NCI-H446 treated with DMSO at 0.1 percent for 48 hours (cell line): ENCODE measurements at regions not wholly inside any gene's neighbourhood (a gene's known extent, or its start where the extent isn't known, plus 50 kb on each side); places are given as distances from the start of the nearest gene placed in this dataset.
"Not testable (repeated sequence)": the region's sequence is repeated elsewhere in the genome, so short reads cannot be mapped to it uniquely, and the experiment has no call there.

Source experiments
- DNase-seq: peaks from one replicate; lab custom pipeline; 2025; lab: John Stamatoyannopoulos, UW

- DNase-seq = no peak
Observed at GRCh38 chr5:17087035-17087434, 130.4 kb upstream of the BASP1 start.

- no peak for DNase-seq
Observed at GRCh38 chr5:17088051-17088450, 129.4 kb upstream of the BASP1 start.

GRCh38 chr5:17089001-17089400 is 128.4 kb upstream of the BASP1 start:
- no peak for DNase-seq

GRCh38 chr5:17089690-17090089 is 127.7 kb upstream of the BASP1 start:
- DNase-seq = no peak

- DNase-seq = no peak
Observed at GRCh38 chr5:17090839-17091238, 126.6 kb upstream of the BASP1 start.

GRCh38 chr5:17094830-17095229 is 122.6 kb upstream of the BASP1 start:
- peak; percentile 24 for DNase-seq

GRCh38 chr5:17096952-17097695 is 120.3 kb upstream of the BASP1 start:
- peak; percentile 35 for DNase-seq

GRCh38 chr5:17099946-17100345 is 117.5 kb upstream of the BASP1 start:
- DNase-seq = no peak

- DNase-seq = no peak
Observed at GRCh38 chr5:17103461-17103860, 114.0 kb upstream of the BASP1 start.

- DNase-seq = no peak
Observed at GRCh38 chr5:17105744-17106418, 111.5 kb upstream of the BASP1 start.

GRCh38 chr5:17106521-17106920 is 110.9 kb upstream of the BASP1 start:
- no peak for DNase-seq

GRCh38 chr5:17112091-17112716 is 105.2 kb upstream of the BASP1 start:
- DNase-seq = not testable (repeated sequence)

GRCh38 chr5:17113174-17113958 is 104.1 kb upstream of the BASP1 start:
- DNase-seq = no peak

- DNase-seq = no peak
Observed at GRCh38 chr5:17114233-17114632, 103.2 kb upstream of the BASP1 start.

- no peak for DNase-seq
Observed at GRCh38 chr5:17114715-17115599, 102.5 kb upstream of the BASP1 start.

- no peak for DNase-seq
Observed at GRCh38 chr5:17115855-17116254, 101.6 kb upstream of the BASP1 start.

GRCh38 chr5:17118631-17119030 is 98.8 kb upstream of the BASP1 start:
- DNase-seq = no peak

- no peak for DNase-seq
Observed at GRCh38 chr5:17120209-17120608, 97.2 kb upstream of the BASP1 start.

GRCh38 chr5:17121776-17122175 is 95.7 kb upstream of the BASP1 start:
- DNase-seq = no peak

GRCh38 chr5:17123010-17123409 is 94.4 kb upstream of the BASP1 start:
- no peak for DNase-seq

GRCh38 chr5:17123773-17124172 is 93.7 kb upstream of the BASP1 start:
- not testable (repeated sequence) for DNase-seq
